ENCODE measurements at regions not wholly inside any gene's neighbourhood (a gene's known extent, or its start where the extent isn't known, plus 50 kb on each side); places are given as distances from the start of the nearest gene placed in this dataset.
A peak's percentile ranks its signal among the peaks of the same experiment; 100 is the strongest.
"Not testable (repeated sequence)": the region's sequence is repeated elsewhere in the genome, so short reads cannot be mapped to it uniquely, and the experiment has no call there.

DNA sequence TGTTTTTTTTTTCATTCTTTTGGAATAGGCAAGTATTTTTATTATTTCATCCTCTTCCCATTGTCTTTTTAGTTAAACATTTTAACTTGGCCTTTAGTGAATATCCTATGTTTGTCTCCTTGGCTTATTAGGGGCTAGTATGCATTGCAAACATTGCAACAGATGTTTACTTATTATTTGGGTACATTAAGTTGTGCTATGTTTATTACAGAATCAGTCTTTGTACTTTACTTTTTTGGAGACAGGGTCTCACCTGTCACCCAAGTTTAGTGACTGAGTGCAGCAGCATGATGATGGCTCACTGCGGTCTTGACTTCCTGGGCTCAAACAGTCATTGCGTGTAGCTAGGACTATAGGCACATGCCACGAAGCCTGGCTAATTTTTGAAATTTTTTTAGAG, 51.1 kb upstream of the NUDT6 start:
- in situ Hi-C loops (cut with HindIII; ENCODE audit: low pct_ligation_motif_present, low pct_unique_long_range_greater_than_20kb, low sequenced_read_pairs) = no loop called here
- no peak for DNase-seq

DNA sequence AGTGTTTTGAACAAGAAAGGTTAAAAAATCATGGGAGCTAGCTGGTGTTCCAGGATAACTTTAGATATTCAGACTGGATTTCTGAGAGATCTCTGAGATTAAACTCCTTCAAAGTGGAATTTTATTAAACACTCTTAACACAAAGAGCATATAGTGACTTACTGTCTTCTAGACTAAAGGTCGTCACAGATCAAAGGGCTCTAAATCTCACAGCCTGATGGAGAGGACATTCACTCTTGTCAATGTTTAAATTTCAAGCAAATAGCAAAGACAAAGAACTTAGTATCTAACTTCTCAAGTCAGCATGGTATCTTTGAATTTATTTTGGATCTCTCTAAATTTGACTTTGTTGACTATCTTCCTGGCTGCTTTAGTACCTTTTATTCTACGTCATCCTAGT, 53.7 kb upstream of the NUDT6 start:
- in situ Hi-C loops (cut with HindIII; ENCODE audit: low pct_ligation_motif_present, low pct_unique_long_range_greater_than_20kb, low sequenced_read_pairs) = no loop called here
- no peak for DNase-seq

DNA sequence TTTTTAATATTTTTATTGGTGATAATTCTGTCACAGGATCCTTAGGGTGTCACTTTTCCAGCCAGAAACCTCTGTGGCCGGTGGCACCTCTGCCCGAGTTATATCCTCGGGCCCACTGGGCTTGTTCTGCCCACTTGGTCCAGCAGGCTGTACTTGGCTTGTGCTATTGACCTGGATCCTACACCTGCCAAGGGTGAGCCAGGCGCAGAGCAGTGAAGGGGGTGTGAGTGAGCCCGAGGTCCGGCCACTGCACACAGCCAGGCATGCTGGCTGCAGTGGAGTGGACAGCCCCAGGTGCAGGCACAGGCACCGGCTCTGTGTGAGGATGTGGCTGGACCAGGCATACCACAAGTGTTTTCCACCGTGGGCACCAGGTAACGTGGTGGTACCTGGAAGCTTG, 54.7 kb upstream of the NUDT6 start:
- no peak for DNase-seq

DNA sequence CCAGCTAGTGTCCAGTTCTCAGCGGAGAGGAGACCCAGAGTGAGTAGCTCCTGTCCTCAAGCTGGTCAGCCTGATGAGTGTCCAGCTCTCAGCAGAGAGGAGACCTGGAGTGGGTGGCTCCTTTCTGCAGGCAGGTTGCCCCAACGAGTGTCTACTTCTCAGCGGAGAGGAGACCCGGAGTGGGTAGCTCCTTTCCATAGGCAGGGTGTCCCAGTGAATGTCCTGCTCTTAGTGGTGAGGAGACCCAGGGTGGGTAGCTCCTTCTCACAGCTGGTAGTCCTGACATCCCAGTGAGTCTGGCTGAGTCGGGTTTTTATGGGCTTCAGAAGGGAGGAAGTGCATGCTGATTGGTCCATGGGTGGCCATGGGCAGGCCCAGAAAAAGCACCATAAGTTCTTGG, 55.7 kb upstream of the NUDT6 start:
- in situ Hi-C loops (cut with HindIII; ENCODE audit: low pct_ligation_motif_present, low pct_unique_long_range_greater_than_20kb, low sequenced_read_pairs) = no loop called here
- peak; percentile 2 for DNase-seq

More for the DNA sequence above, 54.7 kb upstream of the NUDT6 start:
- in situ Hi-C loops (cut with HindIII; ENCODE audit: low pct_ligation_motif_present, low pct_unique_long_range_greater_than_20kb, low sequenced_read_pairs) = no loop called here

DNA sequence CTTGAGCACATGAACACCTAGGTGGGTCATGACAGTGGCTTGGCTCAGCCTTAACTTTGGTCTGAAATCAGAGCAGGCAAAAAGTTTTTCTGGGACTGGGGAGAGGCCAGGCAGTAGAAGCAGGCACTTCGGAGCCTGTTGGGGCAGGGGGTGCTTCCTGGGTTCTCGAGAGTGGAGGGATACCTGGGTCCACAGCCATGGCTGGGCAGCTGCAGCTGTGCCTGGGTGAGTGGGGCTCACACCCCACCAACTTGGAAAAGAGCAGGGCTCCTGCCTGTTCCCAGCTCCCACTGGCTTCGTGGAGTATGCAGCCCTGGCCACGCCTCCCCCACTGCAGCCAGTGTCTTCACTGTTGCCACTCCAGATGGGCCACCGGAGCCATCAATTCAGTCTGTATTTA, 56.4 kb upstream of the NUDT6 start:
- in situ Hi-C loops (cut with HindIII; ENCODE audit: low pct_ligation_motif_present, low pct_unique_long_range_greater_than_20kb, low sequenced_read_pairs) = no loop called here
- no peak for DNase-seq

DNA sequence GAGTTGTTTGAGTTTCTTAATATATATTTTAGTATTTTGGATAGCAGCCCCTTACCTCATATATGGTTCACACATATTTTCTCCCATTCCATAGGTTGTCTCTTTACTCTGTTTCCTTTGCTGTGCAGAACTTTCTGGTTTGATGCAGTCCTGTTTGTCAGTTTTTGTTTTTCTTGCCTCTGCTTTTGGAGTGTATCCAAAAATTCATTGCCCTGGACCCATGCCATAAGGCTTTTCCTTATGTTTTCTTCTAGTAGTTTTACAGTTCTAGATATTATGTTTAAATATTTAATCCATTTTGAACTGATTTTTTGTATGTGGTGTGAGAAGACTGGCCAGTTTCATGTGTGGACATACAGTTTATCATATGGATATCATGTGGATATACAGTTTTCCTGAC, 58.5 kb upstream of the NUDT6 start:
- in situ Hi-C loops (cut with HindIII; ENCODE audit: low pct_ligation_motif_present, low pct_unique_long_range_greater_than_20kb, low sequenced_read_pairs) = no loop called here
- no peak for DNase-seq

DNA sequence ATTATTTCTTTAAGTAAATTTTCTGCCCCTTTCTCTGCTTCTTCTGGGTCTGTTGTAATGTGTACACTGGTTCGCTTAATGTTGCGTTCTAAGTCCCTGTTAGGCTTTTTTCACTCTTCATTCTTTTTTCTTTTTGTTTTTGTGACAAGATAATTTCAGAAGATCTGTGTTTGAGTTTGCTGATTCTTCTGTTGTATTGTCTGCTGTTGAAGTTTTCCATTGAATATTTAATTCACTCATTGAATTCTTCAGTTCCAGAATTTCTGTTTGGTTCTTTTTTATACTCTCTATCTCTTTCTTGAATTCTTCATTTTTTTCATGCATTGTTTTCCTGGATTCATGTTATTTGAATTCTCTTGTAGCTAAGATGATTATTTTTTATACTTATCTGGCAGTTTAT, 66.3 kb upstream of the NUDT6 start:
- no peak for DNase-seq
- in situ Hi-C loops (cut with HindIII; ENCODE audit: low pct_ligation_motif_present, low pct_unique_long_range_greater_than_20kb, low sequenced_read_pairs) = no loop called here

DNA sequence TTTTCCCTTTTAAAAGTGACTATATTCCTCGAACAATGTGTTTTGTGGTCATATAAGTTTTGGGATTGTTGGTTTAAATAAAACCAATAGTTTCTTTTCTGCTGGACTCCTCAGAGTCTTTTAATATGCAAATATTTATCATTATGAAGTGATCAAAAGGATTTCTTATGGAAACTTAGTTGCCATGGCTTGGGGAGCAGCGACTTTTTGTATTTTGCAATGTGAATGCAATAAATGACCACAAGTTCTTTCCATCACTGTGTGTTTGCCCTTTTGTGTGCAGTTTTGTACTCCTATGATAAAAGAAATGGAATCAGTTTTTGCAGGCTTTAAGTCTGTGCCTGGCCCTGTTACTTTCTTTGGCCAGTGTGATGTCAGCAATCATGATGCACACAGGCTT, 68.5 kb upstream of the NUDT6 start:
- in situ Hi-C loops (cut with HindIII; ENCODE audit: low pct_ligation_motif_present, low pct_unique_long_range_greater_than_20kb, low sequenced_read_pairs) = no loop called here
- no peak for DNase-seq

DNA sequence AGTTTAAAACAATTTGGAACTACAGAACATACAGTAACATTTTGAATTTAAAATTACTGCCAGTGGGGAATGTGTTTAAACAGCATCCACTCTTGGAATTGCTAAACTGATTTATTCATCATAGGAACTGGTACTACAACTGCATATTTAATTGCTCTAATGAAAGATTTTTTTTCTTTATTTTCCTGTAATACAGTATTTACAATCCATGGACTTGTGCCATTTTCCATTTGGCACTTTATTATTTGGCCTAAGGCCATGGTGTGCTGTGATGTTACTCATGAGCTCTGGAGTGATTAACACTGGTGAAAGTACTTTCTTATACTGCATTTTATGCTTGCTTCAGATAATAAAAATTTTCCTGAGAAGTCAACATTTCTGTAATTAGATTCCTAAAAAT, 69.7 kb upstream of the NUDT6 start:
- DNase-seq = no peak
- in situ Hi-C loops (cut with HindIII; ENCODE audit: low pct_ligation_motif_present, low pct_unique_long_range_greater_than_20kb, low sequenced_read_pairs) = no loop called here

DNA sequence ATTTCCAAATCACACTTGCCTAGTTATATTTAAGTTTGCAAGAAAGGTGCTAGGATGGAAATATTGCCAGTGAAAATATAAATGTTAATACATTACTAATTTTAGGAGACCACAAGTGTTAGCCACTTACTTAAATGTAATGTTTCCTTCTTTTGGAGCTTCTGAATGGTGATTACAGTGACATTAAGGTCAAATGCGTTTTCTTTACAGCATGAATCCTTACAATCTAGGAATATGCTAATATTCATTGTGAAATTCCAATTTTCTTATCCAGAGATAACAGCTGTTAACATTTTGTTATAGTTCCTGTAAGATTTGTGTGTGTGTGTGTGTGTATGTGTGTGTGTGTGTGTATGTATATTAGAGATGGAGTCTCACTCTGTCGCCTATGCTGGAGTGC, 70.2 kb upstream of the NUDT6 start:
- in situ Hi-C loops (cut with HindIII; ENCODE audit: low pct_ligation_motif_present, low pct_unique_long_range_greater_than_20kb, low sequenced_read_pairs) = no loop called here
- no peak for DNase-seq

DNA sequence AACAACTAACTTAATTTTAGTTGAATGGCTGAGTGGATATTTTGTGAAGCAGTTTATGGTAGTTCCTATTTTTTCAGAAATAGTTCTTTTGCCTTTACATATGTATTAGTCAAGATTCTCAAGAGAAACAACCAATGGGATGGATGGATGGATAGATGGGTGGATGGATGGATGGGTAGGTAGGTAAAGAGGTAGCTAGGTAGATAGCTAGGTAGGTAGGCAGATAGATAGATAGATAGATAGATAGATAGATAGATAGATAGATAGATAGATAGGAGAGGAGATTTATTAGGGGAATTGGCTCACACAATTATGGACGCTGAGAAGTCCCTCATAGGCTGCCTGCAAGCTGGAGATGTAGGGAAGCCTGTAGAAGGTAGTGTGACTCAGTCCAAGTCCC, 74.0 kb upstream of the NUDT6 start:
- DNase-seq = no peak
- in situ Hi-C loops (cut with HindIII; ENCODE audit: low pct_ligation_motif_present, low pct_unique_long_range_greater_than_20kb, low sequenced_read_pairs) = no loop called here

DNA sequence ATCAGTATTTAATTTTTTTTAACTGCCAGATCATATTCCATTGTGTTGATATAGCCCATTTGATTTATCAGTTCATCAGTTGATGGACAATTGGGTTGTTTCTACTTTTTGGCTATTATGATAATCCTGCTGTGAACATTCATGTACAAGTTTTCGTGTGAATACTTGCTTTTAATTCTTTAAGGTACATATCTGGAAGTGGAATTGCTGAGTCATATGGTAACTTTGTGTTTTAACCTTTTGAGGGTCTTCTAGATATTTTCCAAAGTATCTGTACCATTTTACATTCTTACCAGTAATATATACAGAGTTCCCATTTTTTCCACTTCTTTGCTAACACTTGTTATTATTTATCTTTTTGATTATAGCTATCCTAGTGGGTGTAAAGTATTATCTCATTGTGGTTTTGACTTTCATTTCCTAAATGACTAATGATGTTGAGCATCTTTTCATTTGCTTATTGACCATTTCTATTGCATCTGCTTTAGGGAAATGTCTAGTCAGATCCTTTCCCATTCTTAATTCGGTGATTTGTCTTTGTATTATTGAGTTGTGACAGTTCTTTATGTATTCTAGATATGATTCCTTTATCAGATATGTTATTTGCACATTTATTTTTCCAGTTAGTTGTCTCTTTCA, 75.2 kb upstream of the NUDT6 start:
- in situ Hi-C loops (cut with HindIII; ENCODE audit: low pct_ligation_motif_present, low pct_unique_long_range_greater_than_20kb, low sequenced_read_pairs) = no loop called here
- DNase-seq = no peak

DNA sequence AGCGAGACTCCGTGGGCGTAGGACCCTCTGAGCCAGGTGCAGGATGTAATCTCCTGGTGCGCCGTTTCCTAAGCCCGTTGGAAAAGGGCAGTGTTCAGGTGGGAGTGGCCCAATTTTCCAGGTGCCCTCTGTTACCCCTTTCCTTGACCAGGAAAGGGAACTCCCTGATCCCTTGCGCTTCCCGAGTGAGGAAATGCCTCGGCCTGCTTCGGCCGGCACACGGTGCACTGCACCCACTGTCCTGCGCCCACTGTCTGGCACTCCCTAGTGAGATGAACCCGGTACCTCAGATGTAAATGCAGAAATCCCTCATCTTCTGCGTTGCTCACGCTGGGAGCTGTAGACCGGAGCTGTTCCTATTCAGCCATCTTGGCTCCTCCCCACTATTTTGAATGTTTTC, 81.7 kb upstream of the NUDT6 start:
- DNase-seq; in situ Hi-C loops (cut with HindIII; ENCODE audit: low pct_ligation_motif_present, low pct_unique_long_range_greater_than_20kb, low sequenced_read_pairs): not testable (repeated sequence)

DNA sequence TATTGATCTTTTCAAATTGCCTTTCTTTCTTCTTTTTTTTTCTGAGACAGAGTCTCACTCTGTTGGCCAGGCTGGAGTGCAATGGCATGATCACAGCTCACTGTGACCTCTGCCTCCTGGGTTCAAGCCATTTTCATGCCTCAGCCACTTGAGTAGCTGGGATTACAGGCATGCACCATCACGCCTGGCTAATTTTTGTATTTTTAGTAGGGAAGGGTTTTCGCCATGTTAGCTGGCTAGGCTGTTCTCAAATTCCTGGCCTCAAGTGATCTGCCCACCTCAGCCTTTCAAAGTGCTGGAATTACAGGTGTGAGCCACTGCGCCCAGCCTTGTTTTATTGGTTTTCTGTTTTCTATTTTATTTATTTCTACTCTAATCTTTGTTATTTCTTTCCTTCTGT, 82.7 kb upstream of the NUDT6 start:
- in situ Hi-C loops (cut with HindIII; ENCODE audit: low pct_ligation_motif_present, low pct_unique_long_range_greater_than_20kb, low sequenced_read_pairs) = not testable (repeated sequence)
- DNase-seq = peak; percentile 25

DNA sequence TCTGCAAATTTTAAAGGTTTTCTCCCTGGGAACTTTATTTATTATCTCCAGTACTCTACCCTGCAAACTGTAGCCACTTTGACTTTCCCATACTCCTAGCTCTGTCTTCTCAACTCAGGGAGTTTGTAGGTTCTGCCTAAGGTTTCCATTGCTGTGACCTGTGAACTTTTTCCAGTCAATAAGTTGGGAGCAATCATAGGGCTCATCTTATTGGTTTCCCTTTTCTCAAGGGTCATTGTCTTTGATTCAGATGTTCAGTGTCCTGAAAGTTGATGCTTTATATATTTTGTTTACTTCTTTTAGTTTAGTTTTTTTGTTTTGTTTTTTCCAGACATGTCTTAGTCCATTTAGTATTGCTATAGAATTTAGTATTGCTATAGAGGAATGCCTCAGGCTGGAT, 85.3 kb upstream of the NUDT6 start:
- in situ Hi-C loops (cut with HindIII; ENCODE audit: low pct_ligation_motif_present, low pct_unique_long_range_greater_than_20kb, low sequenced_read_pairs) = no loop called here
- no peak for DNase-seq

DNA sequence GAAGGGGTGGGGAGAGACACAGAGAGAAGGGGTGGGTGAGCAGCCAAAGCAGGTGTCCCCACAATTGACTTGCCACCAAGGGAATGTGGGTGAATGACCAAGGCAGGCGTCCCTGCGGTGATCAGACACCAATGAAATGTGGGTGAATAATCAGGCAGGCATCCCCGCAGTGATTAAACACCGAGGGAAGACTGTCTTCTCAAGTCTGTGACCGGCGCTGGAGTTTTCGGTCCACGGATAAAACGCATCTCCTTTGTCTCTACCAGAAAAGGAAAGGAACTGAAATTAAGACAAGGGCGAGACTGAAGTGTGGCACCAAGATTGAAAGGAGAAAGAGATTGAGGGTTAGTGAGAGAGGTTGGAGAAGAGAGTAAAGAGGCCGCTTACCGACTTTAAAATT, 90.0 kb upstream of the NUDT6 start:
- in situ Hi-C loops (cut with HindIII; ENCODE audit: low pct_ligation_motif_present, low pct_unique_long_range_greater_than_20kb, low sequenced_read_pairs) = not testable (repeated sequence)
- peak; percentile 52 for DNase-seq

DNA sequence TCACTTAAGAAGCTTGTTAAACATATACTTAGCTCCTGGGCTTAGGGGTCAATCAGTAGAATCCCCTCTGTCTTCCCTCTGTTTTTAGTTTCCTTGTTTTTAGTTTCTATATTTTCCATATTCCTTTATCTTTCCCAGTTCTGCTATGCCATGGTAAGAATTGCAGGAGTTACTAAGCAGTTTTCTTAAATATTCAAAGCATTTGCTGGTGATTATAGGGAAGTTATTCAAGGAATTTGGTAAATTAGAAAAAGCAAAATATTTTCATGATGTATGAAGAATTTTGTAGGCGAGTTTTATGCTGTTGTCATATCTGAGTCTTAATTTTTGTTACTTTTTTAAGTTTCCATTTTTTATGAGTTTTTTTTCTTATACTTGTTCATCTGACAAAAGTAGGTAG, 91.6 kb upstream of the NUDT6 start:
- in situ Hi-C loops (cut with HindIII; ENCODE audit: low pct_ligation_motif_present, low pct_unique_long_range_greater_than_20kb, low sequenced_read_pairs) = no loop called here
- no peak for DNase-seq

DNA sequence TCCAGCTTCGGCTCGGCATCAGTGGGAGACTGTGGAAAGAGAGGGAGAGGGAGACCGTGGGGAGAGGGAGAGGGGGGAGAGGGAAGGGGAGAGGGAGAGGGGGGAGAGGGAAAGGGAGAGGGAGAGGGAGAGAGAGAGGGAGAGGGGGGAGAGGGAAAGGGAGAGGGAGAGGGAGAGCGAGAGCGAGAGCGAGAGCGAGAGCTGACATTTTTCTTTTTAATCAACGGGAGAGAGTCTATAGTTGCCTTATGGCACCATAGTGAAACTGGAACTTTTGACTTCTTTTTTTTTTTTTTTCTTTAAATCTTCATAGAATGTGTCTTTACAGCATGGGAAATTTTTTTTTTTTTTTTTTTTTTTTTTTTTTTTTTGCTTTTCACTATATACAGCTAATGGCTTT, 94.7 kb upstream of the NUDT6 start:
- DNase-seq = no peak
- in situ Hi-C loops (cut with HindIII; ENCODE audit: low pct_ligation_motif_present, low pct_unique_long_range_greater_than_20kb, low sequenced_read_pairs) = no loop called here

DNA sequence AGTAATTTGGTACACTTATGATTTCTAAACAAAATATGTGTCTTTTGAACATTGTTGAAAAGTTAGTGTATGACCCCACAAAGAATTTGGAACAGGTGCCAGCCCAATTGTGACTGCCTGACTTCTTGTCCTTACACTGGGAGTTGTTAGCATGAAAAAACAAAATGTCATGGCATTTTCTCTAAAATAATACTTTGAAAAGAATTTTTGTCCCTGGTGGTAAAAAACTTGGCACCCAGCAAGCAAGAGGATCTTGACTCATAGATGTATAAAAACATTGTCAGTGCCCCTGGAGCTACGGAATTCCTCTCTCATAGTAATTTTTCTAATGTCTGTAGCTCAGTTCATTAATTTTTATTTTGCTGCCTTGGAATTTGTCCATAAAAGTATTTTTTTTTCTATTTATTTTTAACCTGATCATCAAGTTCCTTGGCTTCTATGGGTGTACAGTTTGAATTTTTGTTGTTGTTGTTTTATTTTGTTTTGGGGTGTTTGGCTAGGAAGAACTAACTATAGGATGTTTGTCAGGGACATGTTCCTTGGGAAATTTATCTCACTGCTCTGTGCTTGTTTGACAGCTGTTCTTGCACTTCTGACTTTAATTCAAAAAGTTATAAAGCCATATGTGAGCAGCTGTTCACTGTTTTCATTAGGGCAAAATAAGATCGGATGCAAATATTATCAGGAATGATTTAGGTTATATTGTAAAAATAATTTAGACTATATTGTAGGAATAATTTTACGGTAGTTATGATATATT, 95.4 kb upstream of the NUDT6 start:
- in situ Hi-C loops (cut with HindIII; ENCODE audit: low pct_ligation_motif_present, low pct_unique_long_range_greater_than_20kb, low sequenced_read_pairs) = no loop called here
- DNase-seq = peak; percentile 15

DNA sequence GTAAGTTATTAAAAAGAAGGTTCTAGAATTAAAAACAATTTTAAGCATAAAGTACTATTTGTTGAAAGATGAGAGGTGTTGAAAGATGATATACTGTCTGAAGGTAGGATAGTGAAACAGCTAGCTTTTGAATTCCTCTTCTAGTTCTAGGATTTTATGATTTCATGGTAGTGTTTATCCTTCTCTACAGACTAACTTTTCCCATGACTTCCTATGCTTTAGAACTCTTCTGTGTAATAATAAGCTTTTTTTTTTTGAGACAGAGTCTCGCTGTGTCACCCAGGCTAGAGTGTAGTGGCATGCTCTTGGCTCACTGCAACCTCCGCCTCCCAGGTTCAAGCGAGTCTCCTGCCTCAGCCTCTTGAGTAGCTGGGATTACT, 96.0 kb upstream of the NUDT6 start:
- in situ Hi-C loops (cut with HindIII; ENCODE audit: low pct_ligation_motif_present, low pct_unique_long_range_greater_than_20kb, low sequenced_read_pairs) = no loop called here
- no peak for DNase-seq
